Liver (tissue), 3 donors: ENCODE measurements at regions not wholly inside any gene's neighbourhood (a gene's known extent, or its start where the extent isn't known, plus 50 kb on each side); places are given as distances from the start of the nearest gene placed in this dataset.

Source experiments
- GABPA ChIP-seq, 2 donors: IDR thresholded peaks in 1 of 2; conservative IDR thresholded peaks in 1 of 2; 2 replicates each; pipeline ENCODE4 v1.6.1; 2016; ENCODE audit warnings: antibody characterized with exemption in 2 of 2, mild to moderate bottlenecking in 1 of 2, moderate library complexity in 1 of 2
- RAD21 ChIP-seq, 2 donors: IDR thresholded peaks; 2 replicates each; pipeline ENCODE4 v1.6.1; 2016; ENCODE audit warnings: antibody characterized with exemption in 2 of 2, mild to moderate bottlenecking in 2 of 2
- TAF1 ChIP-seq: conservative IDR thresholded peaks from 2 replicates; pipeline ENCODE4 v1.6.1; 2016; ENCODE audit warnings: antibody characterized with exemption, mild to moderate bottlenecking
- YY1 ChIP-seq: IDR thresholded peaks from 2 replicates; pipeline ENCODE4 v1.6.1; 2016; ENCODE audit warnings: antibody characterized with exemption, mild to moderate bottlenecking
- TF ChIP-seq, protein P1 (sequence below): fragments of 150-350 bp; IDR thresholded peaks from 2 replicates; pipeline ENCODE4 v1.5.1; 2017; ENCODE audit warnings: improper control_type of control experiment, low read depth, low read length; ENCODE audit not compliant: missing input control
- TF ChIP-seq, protein P2 (sequence below): IDR thresholded peaks from 2 replicates; pipeline ENCODE4 v1.6.1; 2016; ENCODE audit warnings: antibody characterized with exemption
- donor health status: healthy.
- donor health status: healthy.

GRCh38 chr7:26919906-26920493 is 55.6 kb upstream of the SKAP2 start:
- TF ChIP-seq, protein P1, sequence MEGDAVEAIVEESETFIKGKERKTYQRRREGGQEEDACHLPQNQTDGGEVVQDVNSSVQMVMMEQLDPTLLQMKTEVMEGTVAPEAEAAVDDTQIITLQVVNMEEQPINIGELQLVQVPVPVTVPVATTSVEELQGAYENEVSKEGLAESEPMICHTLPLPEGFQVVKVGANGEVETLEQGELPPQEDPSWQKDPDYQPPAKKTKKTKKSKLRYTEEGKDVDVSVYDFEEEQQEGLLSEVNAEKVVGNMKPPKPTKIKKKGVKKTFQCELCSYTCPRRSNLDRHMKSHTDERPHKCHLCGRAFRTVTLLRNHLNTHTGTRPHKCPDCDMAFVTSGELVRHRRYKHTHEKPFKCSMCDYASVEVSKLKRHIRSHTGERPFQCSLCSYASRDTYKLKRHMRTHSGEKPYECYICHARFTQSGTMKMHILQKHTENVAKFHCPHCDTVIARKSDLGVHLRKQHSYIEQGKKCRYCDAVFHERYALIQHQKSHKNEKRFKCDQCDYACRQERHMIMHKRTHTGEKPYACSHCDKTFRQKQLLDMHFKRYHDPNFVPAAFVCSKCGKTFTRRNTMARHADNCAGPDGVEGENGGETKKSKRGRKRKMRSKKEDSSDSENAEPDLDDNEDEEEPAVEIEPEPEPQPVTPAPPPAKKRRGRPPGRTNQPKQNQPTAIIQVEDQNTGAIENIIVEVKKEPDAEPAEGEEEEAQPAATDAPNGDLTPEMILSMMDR = no peak
- TF ChIP-seq GABPA (IDR thresholded peaks at IDR 0.05 in 1 of 2, conservative IDR thresholded peaks at IDR 0.05 in 1 of 2) = no peak
- no peak for TF ChIP-seq RAD21 (IDR thresholded peaks at IDR 0.05)
- TF ChIP-seq, protein P2, sequence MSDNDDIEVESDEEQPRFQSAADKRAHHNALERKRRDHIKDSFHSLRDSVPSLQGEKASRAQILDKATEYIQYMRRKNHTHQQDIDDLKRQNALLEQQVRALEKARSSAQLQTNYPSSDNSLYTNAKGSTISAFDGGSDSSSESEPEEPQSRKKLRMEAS = no peak
- TF ChIP-seq TAF1 = no peak
- TF ChIP-seq YY1 = no peak
